Ovary (tissue), 3 donors: ENCODE measurements at regions not wholly inside any gene's neighbourhood (a gene's known extent, or its start where the extent isn't known, plus 50 kb on each side); places are given as distances from the start of the nearest gene placed in this dataset.

Experiments used
- EP300 ChIP-seq: sonication (generic); formaldehyde crosslinking; IDR thresholded peaks from one replicate; pipeline ENCODE4 v1.6.1; 2017; ENCODE audit warnings: antibody characterized with exemption
- POLR2A ChIP-seq: fragments of 450-650 bp; IDR thresholded peaks from one replicate; pipeline ENCODE4 v1.6.1; 2017; ENCODE audit warnings: antibody characterized with exemption, mild to moderate bottlenecking, moderate library complexity
- TF ChIP-seq, protein P1 (sequence below), 3 donors: fragments of 450-650 bp in 2 of 3; fragments of 200-600 bp in 1 of 3; IDR thresholded peaks; one replicate each; pipeline versions ENCODE4 v1.5.1 to v1.8.0; 2016 to 2022; ENCODE audit warnings: antibody characterized with exemption in 3 of 3, mild to moderate bottlenecking in 1 of 3
- donor health status: DM: no; HTN: no; CAD: no.

DNA sequence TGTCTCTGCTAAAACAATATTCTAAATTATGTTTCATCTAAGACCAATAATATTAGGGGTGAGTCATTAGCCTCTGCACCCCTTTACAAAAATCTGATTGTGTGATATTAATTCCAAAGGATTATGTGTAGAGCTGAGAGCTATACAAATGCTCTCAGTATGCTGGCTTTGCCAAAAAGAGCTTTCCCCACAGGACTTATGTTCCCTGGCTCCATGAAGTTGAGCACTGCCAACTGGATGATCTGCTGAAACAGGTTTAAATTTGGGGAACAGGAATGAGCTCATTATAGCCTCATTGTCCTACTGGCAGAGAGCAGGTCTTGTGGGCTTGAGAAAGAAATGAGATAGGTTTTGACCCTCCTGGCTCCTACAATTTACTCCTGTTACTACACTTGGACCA lies 347.8 kb upstream of the LMCD1 start:
- TF ChIP-seq, protein P1, sequence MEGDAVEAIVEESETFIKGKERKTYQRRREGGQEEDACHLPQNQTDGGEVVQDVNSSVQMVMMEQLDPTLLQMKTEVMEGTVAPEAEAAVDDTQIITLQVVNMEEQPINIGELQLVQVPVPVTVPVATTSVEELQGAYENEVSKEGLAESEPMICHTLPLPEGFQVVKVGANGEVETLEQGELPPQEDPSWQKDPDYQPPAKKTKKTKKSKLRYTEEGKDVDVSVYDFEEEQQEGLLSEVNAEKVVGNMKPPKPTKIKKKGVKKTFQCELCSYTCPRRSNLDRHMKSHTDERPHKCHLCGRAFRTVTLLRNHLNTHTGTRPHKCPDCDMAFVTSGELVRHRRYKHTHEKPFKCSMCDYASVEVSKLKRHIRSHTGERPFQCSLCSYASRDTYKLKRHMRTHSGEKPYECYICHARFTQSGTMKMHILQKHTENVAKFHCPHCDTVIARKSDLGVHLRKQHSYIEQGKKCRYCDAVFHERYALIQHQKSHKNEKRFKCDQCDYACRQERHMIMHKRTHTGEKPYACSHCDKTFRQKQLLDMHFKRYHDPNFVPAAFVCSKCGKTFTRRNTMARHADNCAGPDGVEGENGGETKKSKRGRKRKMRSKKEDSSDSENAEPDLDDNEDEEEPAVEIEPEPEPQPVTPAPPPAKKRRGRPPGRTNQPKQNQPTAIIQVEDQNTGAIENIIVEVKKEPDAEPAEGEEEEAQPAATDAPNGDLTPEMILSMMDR (IDR thresholded peaks at IDR 0.05), result no peak
- TF ChIP-seq POLR2A, result no peak
- no peak for TF ChIP-seq EP300
